Mucosa of descending colon (tissue), 3 donors: ENCODE measurements at regions not wholly inside any gene's neighbourhood (a gene's known extent, or its start where the extent isn't known, plus 50 kb on each side); places are given as distances from the start of the nearest gene placed in this dataset.

Experiments
- ATAC-seq: fragments of 200-7000 bp; cut with Tn5 transposase; one replicate; pipeline ENCODE4 v1.9.1; 2020; ENCODE audit warnings: mild to moderate bottlenecking, moderate library complexity
- DNase-seq, 3 donors: peaks; one replicate each; pipeline ENCODE4 v3.0.0-alpha.2; 2020
- H3K36me3 ChIP-seq: fragments of 200-600 bp; one replicate; pipeline ENCODE4 v1.8.0; 2021; ENCODE audit warnings: low read depth, mild to moderate bottlenecking
- H3K4me1 ChIP-seq: fragments of 200-600 bp; one replicate; pipeline ENCODE4 v1.8.0; 2021; ENCODE audit warnings: low read depth, mild to moderate bottlenecking
- H3K4me3 ChIP-seq: fragments of 200-600 bp; one replicate; pipeline ENCODE4 v1.8.0; 2021; ENCODE audit warnings: mild to moderate bottlenecking
- H3K9me3 ChIP-seq: fragments of 200-600 bp; one replicate; pipeline ENCODE4 v1.8.0; 2021; ENCODE audit warnings: mild to moderate bottlenecking
- intact Hi-C, 2 donors: fragments of 100-400 bp; cut with DNase I in 1 of 2; cut with micrococcal nuclease in 1 of 2; formaldehyde crosslinking; loops; one replicate each; pipeline versions ENCODE4 v1.11.0 to v1.11.1; 2022; cut with DNase I, micrococcal nuclease
- TF ChIP-seq, protein P1 (sequence below): fragments of 200-600 bp; IDR thresholded peaks from one replicate; pipeline ENCODE4 v1.8.0; 2022; ENCODE audit warnings: antibody characterized with exemption, mild to moderate bottlenecking
- donor health status: DM: no; HTN: no; CAD: no; lungs with moderate emphysema.
- donor health status: DM: no; HTN: no; CAD: no.
- donor health status: DM: no; HTN: yes; CAD: no.

DNA sequence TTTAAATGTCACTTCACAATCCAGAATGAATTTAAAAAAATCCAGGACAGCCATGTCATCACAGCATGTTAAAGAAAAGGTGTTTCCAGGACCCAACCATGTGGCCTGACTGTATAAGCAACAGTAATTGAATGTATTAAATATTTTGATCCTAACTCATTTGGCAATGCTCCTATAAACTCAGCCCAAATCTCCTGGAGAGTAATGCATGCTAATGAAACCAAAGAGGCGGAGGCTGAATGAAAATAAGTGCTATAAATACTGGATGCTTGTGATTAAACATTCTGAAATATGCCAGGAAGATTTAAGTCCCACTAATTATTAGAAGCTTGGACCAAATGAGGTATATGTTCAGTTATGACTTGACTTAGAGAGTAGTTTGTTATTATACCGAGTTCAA is 486.8 kb downstream of the FRK start:
- H3K4me3 ChIP-seq, result no peak overlapping the region
- DNase-seq (no peak), ATAC-seq (no peak)
- intact Hi-C loops, result no loop called here
- TF ChIP-seq, protein P1, sequence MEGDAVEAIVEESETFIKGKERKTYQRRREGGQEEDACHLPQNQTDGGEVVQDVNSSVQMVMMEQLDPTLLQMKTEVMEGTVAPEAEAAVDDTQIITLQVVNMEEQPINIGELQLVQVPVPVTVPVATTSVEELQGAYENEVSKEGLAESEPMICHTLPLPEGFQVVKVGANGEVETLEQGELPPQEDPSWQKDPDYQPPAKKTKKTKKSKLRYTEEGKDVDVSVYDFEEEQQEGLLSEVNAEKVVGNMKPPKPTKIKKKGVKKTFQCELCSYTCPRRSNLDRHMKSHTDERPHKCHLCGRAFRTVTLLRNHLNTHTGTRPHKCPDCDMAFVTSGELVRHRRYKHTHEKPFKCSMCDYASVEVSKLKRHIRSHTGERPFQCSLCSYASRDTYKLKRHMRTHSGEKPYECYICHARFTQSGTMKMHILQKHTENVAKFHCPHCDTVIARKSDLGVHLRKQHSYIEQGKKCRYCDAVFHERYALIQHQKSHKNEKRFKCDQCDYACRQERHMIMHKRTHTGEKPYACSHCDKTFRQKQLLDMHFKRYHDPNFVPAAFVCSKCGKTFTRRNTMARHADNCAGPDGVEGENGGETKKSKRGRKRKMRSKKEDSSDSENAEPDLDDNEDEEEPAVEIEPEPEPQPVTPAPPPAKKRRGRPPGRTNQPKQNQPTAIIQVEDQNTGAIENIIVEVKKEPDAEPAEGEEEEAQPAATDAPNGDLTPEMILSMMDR, result no peak
- peaks cover 5% of the 10 kb centered on the region for H3K9me3 ChIP-seq
- no peaks in the 10 kb centered on the region for H3K4me1 ChIP-seq
- no peaks in the 10 kb centered on the region for H3K36me3 ChIP-seq

GRCh38 chr6:115570331-115570730 is 490.4 kb downstream of the FRK start:
- TF ChIP-seq, protein P1, result no peak
- ATAC-seq (no peak), DNase-seq (no peak)
- Histone ChIP-seq H3K36me3 (no peaks in the 10 kb centered on the region), H3K9me3 (peaks cover 7% of the 10 kb centered on the region), H3K4me3 (no peak overlapping the region), H3K4me1 (no peaks in the 10 kb centered on the region)
- intact Hi-C loops, result no loop called here

DNA sequence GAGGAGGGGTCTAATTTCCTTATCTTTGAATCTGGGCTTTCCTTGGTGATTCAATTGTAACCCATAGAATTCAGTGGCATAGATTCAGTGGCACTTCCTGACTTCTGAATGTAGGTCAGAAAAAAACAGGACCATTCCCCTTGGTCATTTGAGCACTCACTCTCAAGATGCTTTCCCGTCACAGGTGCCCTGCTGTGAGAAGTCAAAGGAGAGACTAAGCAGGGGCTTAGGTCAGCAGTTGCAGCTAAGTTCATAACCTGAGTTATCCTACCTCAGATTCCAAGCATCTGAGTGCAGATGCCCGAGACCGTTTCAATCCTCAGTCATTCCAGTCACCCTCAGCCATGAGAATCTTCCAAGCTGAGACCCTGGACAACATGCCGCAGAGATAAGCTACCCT is 506.6 kb downstream of the FRK start:
- TF ChIP-seq, protein P1, result no peak
- H3K9me3 ChIP-seq, result peaks cover 2% of the 10 kb centered on the region
- no peaks in the 10 kb centered on the region for H3K4me1 ChIP-seq
- H3K4me3 ChIP-seq, result no peak overlapping the region
- no peak for DNase-seq
- H3K36me3 ChIP-seq, result no peaks in the 10 kb centered on the region
- no peak for ATAC-seq
- intact Hi-C loops, result no loop called here

- no peaks in the 10 kb centered on the region for H3K4me1 ChIP-seq
- ATAC-seq, result no peak
Observed at GRCh38 chr6:115551527-115551926, 509.2 kb downstream of the FRK start.

GRCh38 chr6:115545672-115545986 is 515.1 kb downstream of the FRK start:
- no peaks in the 10 kb centered on the region for H3K4me1 ChIP-seq
- DNase-seq (no peak), ATAC-seq (no peak)
- peaks cover 11% of the 10 kb centered on the region for H3K9me3 ChIP-seq
- TF ChIP-seq, protein P1, result no peak
- no peak overlapping the region for H3K4me3 ChIP-seq
- intact Hi-C loops, result no loop called here
- H3K36me3 ChIP-seq, result no peaks in the 10 kb centered on the region

More at GRCh38 chr6:115551527-115551926, 509.2 kb downstream of the FRK start:
- Histone ChIP-seq H3K9me3 (peaks cover 2% of the 10 kb centered on the region), H3K4me3 (no peak overlapping the region), H3K36me3 (no peaks in the 10 kb centered on the region)
- intact Hi-C loops, result no loop called here
- DNase-seq, result no peak
- TF ChIP-seq, protein P1, result no peak
